ENCODE measurements at regions not wholly inside any gene's neighbourhood (a gene's known extent, or its start where the extent isn't known, plus 50 kb on each side); places are given as distances from the start of the nearest gene placed in this dataset.

- TF ChIP-seq ZNF274 (IDR thresholded peaks at IDR 0.05; ENCODE audit: low read depth, low read length), result no peak
- H3K4me3 ChIP-seq (ENCODE audit: low read length), result no peak overlapping the region
Measured at GRCh38 chr1:244212797-244213475, 161.9 kb downstream of the ZBTB18 start.

GRCh38 chr1:244214009-244214967, 163.2 kb downstream of the ZBTB18 start:
- TF ChIP-seq ZNF274 (IDR thresholded peaks at IDR 0.05; ENCODE audit: low read depth, low read length), result no peak
- H3K4me3 ChIP-seq (ENCODE audit: low read length), result no peak overlapping the region

GRCh38 chr1:244216836-244217235, 165.8 kb downstream of the ZBTB18 start:
- H3K4me3 ChIP-seq (ENCODE audit: low read length), result no peak overlapping the region
- TF ChIP-seq ZNF274 (IDR thresholded peaks at IDR 0.05; ENCODE audit: low read depth, low read length), result no peak

GRCh38 chr1:244217711-244218110, 166.6 kb downstream of the ZBTB18 start:
- no peak overlapping the region for H3K4me3 ChIP-seq (ENCODE audit: low read length)
- no peak for TF ChIP-seq ZNF274 (IDR thresholded peaks at IDR 0.05; ENCODE audit: low read depth, low read length)

- no peak overlapping the region for H3K4me3 ChIP-seq (ENCODE audit: low read length)
- no peak for TF ChIP-seq ZNF274 (IDR thresholded peaks at IDR 0.05; ENCODE audit: low read depth, low read length)
Measured at GRCh38 chr1:244218220-244218619, 167.1 kb downstream of the ZBTB18 start.

- TF ChIP-seq ZNF274 (IDR thresholded peaks at IDR 0.05; ENCODE audit: low read depth, low read length), result no peak
- no peak overlapping the region for H3K4me3 ChIP-seq (ENCODE audit: low read length)
Measured at GRCh38 chr1:244219149-244219548, 168.1 kb downstream of the ZBTB18 start.

GRCh38 chr1:244219802-244220201, 168.7 kb downstream of the ZBTB18 start:
- H3K4me3 ChIP-seq (ENCODE audit: low read length), result no peak overlapping the region
- TF ChIP-seq ZNF274 (IDR thresholded peaks at IDR 0.05; ENCODE audit: low read depth, low read length), result no peak

- TF ChIP-seq ZNF274 (IDR thresholded peaks at IDR 0.05; ENCODE audit: low read depth, low read length), result no peak
- H3K4me3 ChIP-seq (ENCODE audit: low read length), result no peak overlapping the region
Measured at GRCh38 chr1:244220410-244220809, 169.3 kb downstream of the ZBTB18 start.

- H3K4me3 ChIP-seq (ENCODE audit: low read length), result no peak overlapping the region
- no peak for TF ChIP-seq ZNF274 (IDR thresholded peaks at IDR 0.05; ENCODE audit: low read depth, low read length)
Measured at GRCh38 chr1:244221991-244222390, 170.9 kb downstream of the ZBTB18 start.

- no peak for TF ChIP-seq ZNF274 (IDR thresholded peaks at IDR 0.05; ENCODE audit: low read depth, low read length)
- H3K4me3 ChIP-seq (ENCODE audit: low read length), result no peak overlapping the region
Measured at GRCh38 chr1:244224487-244225430, 173.7 kb downstream of the ZBTB18 start.

- no peak for TF ChIP-seq ZNF274 (IDR thresholded peaks at IDR 0.05; ENCODE audit: low read depth, low read length)
- no peak overlapping the region for H3K4me3 ChIP-seq (ENCODE audit: low read length)
Measured at GRCh38 chr1:244226435-244226834, 175.4 kb downstream of the ZBTB18 start.

GRCh38 chr1:244230470-244230869, 179.4 kb downstream of the ZBTB18 start:
- H3K4me3 ChIP-seq (ENCODE audit: low read length), result no peak overlapping the region
- no peak for TF ChIP-seq ZNF274 (IDR thresholded peaks at IDR 0.05; ENCODE audit: low read depth, low read length)

- no peak overlapping the region for H3K4me3 ChIP-seq (ENCODE audit: low read length)
- TF ChIP-seq ZNF274 (IDR thresholded peaks at IDR 0.05; ENCODE audit: low read depth, low read length), result no peak
Measured at GRCh38 chr1:244231193-244231571, 180.1 kb downstream of the ZBTB18 start.
